SK-N-MC (cell line): ENCODE measurements at regions not wholly inside any gene's neighbourhood (a gene's known extent, or its start where the extent isn't known, plus 50 kb on each side); places are given as distances from the start of the nearest gene placed in this dataset.

Source experiments
- EZH2 ChIP-seq: fragments of 200-600 bp; sonication (generic); IDR thresholded peaks from one replicate; pipeline ENCODE4 v1.6.1; 2017; ENCODE audit warnings: antibody characterized with exemption
- POLR2AphosphoS5 ChIP-seq: IDR thresholded peaks from 2 replicates; pipeline ENCODE4 v1.6.1; 2012; ENCODE audit warnings: mild to moderate bottlenecking, low read depth, low read length, borderline replicate concordance

GRCh38 chr21:41666641-41667081 lies 100.2 kb downstream of the RIPK4 start:
- no peak for TF ChIP-seq EZH2
- no peak for TF ChIP-seq POLR2AphosphoS5
